GM21717 (cell line): ENCODE measurements at regions not wholly inside any gene's neighbourhood (a gene's known extent, or its start where the extent isn't known, plus 50 kb on each side); places are given as distances from the start of the nearest gene placed in this dataset.

Experiments used
- ATAC-seq: cut with Tn5 transposase; IDR thresholded peaks from one replicate; pipeline ENCODE4 v1.9.1; 2021; ENCODE audit warnings: mild to moderate bottlenecking, moderate library complexity; ENCODE audit not compliant: unreplicated experiment

- no peak for ATAC-seq
These were observed 1237.6 kb downstream of the EFNB2 start for GRCh38 chr13:105297839-105298238.

- no peak for ATAC-seq
These were observed 1243.5 kb downstream of the EFNB2 start for GRCh38 chr13:105291987-105292386.

GRCh38 chr13:105290596-105290995 lies 1244.9 kb downstream of the EFNB2 start:
- no peak for ATAC-seq

- no peak for ATAC-seq
These were observed 1249.9 kb downstream of the EFNB2 start for GRCh38 chr13:105285526-105285925.

GRCh38 chr13:105282406-105283285 lies 1252.8 kb downstream of the EFNB2 start:
- no peak for ATAC-seq

- ATAC-seq = no peak
These were observed 1256.5 kb downstream of the EFNB2 start for GRCh38 chr13:105278943-105279381.

- no peak for ATAC-seq
These were observed 1258.9 kb downstream of the EFNB2 start for GRCh38 chr13:105276571-105276970.

- ATAC-seq = no peak
These were observed 1261.7 kb downstream of the EFNB2 start for GRCh38 chr13:105273665-105274222.

GRCh38 chr13:105272660-105273631 lies 1262.5 kb downstream of the EFNB2 start:
- no peak for ATAC-seq

- ATAC-seq = no peak
These were observed 1268.8 kb downstream of the EFNB2 start for GRCh38 chr13:105266615-105267014.

GRCh38 chr13:105262579-105262978 lies 1272.9 kb downstream of the EFNB2 start:
- no peak for ATAC-seq

- ATAC-seq = no peak
These were observed 1276.0 kb downstream of the EFNB2 start for GRCh38 chr13:105259426-105259825.

GRCh38 chr13:105255472-105255871 lies 1280.0 kb downstream of the EFNB2 start:
- ATAC-seq = no peak

- no peak for ATAC-seq
These were observed 1284.2 kb downstream of the EFNB2 start for GRCh38 chr13:105251293-105251692.

- ATAC-seq = no peak
These were observed 1287.6 kb downstream of the EFNB2 start for GRCh38 chr13:105247830-105248229.

- ATAC-seq = no peak
These were observed 1295.1 kb downstream of the EFNB2 start for GRCh38 chr13:105240371-105240770.

- no peak for ATAC-seq
These were observed 1303.0 kb downstream of the EFNB2 start for GRCh38 chr13:105232439-105232838.

- no peak for ATAC-seq
These were observed 1303.5 kb downstream of the EFNB2 start for GRCh38 chr13:105232006-105232405.

- no peak for ATAC-seq
These were observed 1303.9 kb downstream of the EFNB2 start for GRCh38 chr13:105231579-105231978.

- no peak for ATAC-seq
These were observed 1314.6 kb downstream of the EFNB2 start for GRCh38 chr13:105220881-105221280.

- no peak for ATAC-seq
These were observed 1315.4 kb downstream of the EFNB2 start for GRCh38 chr13:105220063-105220462.
